Upper lobe of left lung (tissue), 6 donors: ENCODE measurements at regions not wholly inside any gene's neighbourhood (a gene's known extent, or its start where the extent isn't known, plus 50 kb on each side); places are given as distances from the start of the nearest gene placed in this dataset.

Experiments used
- ATAC-seq, 2 donors: fragments of 200-7000 bp; cut with Tn5 transposase; one replicate each; pipeline ENCODE4 v1.9.1; 2022; ENCODE audit warnings: mild to moderate bottlenecking in 2 of 2, moderate library complexity in 2 of 2; ENCODE audit not compliant: low FRiP score in 2 of 2
- DNase-seq, 2 donors: peaks; one replicate each; pipeline ENCODE4 v3.0.0-alpha.2; 2019 to 2020
- H3K27ac ChIP-seq, 4 donors: fragments of 200-600 bp; sonication (generic); one replicate each; pipeline ENCODE4 v1.5.1; 2016 to 2019
- H3K27me3 ChIP-seq, 4 donors: fragments of 200-600 bp; sonication (generic); one replicate each; pipeline ENCODE4 v1.5.1; 2017 to 2019
- H3K36me3 ChIP-seq, 4 donors: fragments of 200-600 bp; sonication (generic); one replicate each; pipeline ENCODE4 v1.5.1; 2016 to 2019
- H3K4me1 ChIP-seq, 4 donors: fragments of 200-600 bp; sonication (generic); one replicate each; pipeline ENCODE4 v1.5.1; 2018 to 2019
- H3K4me3 ChIP-seq, 4 donors: fragments of 200-600 bp; sonication (generic); one replicate each; pipeline ENCODE4 v1.5.1; 2017 to 2019; ENCODE audit warnings: mild to moderate bottlenecking in 2 of 4, moderate library complexity in 1 of 4
- H3K9me3 ChIP-seq, 4 donors: fragments of 200-600 bp; sonication (generic); one replicate each; pipeline ENCODE4 v1.5.1; 2018 to 2019
- EP300 ChIP-seq, 4 donors: sonication (generic); formaldehyde crosslinking; IDR thresholded peaks; one replicate each; pipeline ENCODE4 v1.5.1; 2017; ENCODE audit warnings: antibody characterized with exemption in 4 of 4, control low read depth in 2 of 4
- POLR2A ChIP-seq, 4 donors: fragments of 450-650 bp; IDR thresholded peaks; one replicate each; pipeline ENCODE4 v1.5.1; 2016 to 2017; ENCODE audit warnings: antibody characterized with exemption in 4 of 4, mild to moderate bottlenecking in 2 of 4
- POLR2AphosphoS5 ChIP-seq, 2 donors: sonication (generic); formaldehyde crosslinking; IDR thresholded peaks; one replicate each; pipeline ENCODE4 v1.5.1; 2017; ENCODE audit warnings: antibody characterized with exemption in 2 of 2
- WGBS, 2 donors: methylation state at CpG; one replicate each; pipeline ENCODE4 v1.1.5; 2017 to 2018; 5-methylcytosine and 5-hydroxymethylcytosine counted together
- TF ChIP-seq, protein P1 (sequence below), 6 experiments: fragments of 450-650 bp in 4 of 6; fragments of 200-600 bp in 2 of 6; sonication (generic) in 2 of 6; IDR thresholded peaks; one replicate each; pipeline ENCODE4 v1.5.1; 2016 to 2019; ENCODE audit warnings: antibody characterized with exemption in 6 of 6
- donor health status: DM: no; HTN: no; CAD: no; lungs with moderate emphysema.
- donor health status: DM: no; HTN: yes; CAD: no; lungs with severe emphysema.

DNA sequence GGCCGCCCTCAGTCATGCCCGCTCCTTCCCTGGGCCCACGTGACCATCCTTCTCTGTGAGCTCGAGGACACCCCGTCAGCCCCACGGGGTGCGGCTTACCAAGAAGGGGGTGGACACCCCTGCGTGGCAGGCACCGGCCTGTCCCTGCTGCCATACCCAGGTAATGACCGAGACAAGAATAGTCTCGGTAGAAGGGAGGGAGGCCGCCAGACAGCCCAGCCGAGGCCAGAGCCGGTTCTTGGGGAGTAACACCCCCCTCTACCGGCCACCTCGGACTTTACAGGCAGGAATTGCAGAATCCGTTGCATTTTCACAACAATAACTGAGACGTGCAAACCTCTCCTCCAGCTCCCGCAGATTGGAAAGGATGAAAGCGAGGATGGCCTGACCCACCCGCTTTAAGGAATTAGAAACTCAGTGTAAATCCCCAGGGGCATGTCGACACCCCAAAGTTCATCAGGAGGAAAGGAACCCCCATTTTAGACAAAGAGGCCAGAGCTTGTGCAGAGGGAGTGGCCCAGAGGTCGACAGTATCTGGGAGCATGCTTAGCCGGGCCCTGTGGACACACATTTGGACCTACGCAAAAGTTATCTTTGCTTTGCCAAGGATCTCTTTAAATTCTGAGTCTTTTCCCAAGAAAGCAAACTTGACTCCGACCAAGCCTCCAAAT is 60.1 kb upstream of the GLI2 start:
- H3K27ac ChIP-seq: no peak overlapping the region
- H3K4me1 ChIP-seq: peaks cover 0 to 8% (median 3%) of the 10 kb centered on the region in 4 donors
- no peaks in the 10 kb centered on the region for H3K9me3 ChIP-seq
- no peaks in the 10 kb centered on the region for H3K36me3 ChIP-seq
- TF ChIP-seq, protein P1, sequence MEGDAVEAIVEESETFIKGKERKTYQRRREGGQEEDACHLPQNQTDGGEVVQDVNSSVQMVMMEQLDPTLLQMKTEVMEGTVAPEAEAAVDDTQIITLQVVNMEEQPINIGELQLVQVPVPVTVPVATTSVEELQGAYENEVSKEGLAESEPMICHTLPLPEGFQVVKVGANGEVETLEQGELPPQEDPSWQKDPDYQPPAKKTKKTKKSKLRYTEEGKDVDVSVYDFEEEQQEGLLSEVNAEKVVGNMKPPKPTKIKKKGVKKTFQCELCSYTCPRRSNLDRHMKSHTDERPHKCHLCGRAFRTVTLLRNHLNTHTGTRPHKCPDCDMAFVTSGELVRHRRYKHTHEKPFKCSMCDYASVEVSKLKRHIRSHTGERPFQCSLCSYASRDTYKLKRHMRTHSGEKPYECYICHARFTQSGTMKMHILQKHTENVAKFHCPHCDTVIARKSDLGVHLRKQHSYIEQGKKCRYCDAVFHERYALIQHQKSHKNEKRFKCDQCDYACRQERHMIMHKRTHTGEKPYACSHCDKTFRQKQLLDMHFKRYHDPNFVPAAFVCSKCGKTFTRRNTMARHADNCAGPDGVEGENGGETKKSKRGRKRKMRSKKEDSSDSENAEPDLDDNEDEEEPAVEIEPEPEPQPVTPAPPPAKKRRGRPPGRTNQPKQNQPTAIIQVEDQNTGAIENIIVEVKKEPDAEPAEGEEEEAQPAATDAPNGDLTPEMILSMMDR (IDR thresholded peaks at IDR 0.05): peak; percentile 42 to 83 (median 60)
- no peak for TF ChIP-seq EP300 (IDR thresholded peaks at IDR 0.05)
- H3K4me3 ChIP-seq: no peak overlapping the region
- peak; percentile 27 to 66 for ATAC-seq
- DNase-seq: peak; percentile 51 to 78
- WGBS, 2 donors: 33 to 36% methylated on average over 22 to 26 of the region's 26 CpGs
- H3K27me3 ChIP-seq: no peaks in the 10 kb centered on the region

DNA sequence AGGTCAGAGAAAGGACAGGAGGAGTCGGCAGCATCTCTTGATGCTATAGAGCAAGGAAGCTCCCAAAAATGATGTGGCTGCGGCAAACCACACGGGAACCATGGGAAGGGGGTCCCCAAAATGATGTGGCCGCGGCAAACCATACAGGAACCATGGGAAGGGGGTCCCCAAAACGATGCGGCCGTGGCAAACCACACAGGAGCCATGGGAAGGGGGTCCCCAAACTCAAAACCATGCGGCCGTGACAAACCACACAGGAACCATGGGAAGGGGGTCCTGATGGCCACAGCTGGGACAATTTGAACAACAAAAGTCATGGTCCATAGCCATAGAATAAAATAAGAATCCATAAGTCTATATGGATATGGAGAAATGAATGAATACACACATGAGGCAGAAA is 58.4 kb upstream of the GLI2 start:
- no peaks in the 10 kb centered on the region for H3K27me3 ChIP-seq
- TF ChIP-seq POLR2A (IDR thresholded peaks at IDR 0.05) (no peak), POLR2AphosphoS5 (IDR thresholded peaks at IDR 0.05) (no peak), EP300 (IDR thresholded peaks at IDR 0.05) (no peak)
- TF ChIP-seq, protein P1 (IDR thresholded peaks at IDR 0.05): no peak
- H3K9me3 ChIP-seq: no peaks in the 10 kb centered on the region
- 81 to 88% methylated on average over 10 of the region's 10 CpGs for WGBS, 2 donors
- H3K4me3 ChIP-seq: no peak overlapping the region
- no peaks in the 10 kb centered on the region for H3K36me3 ChIP-seq
- ATAC-seq (no peak), DNase-seq (no peak)
- H3K4me1 ChIP-seq: peaks cover 0 to 5% (median 3%) of the 10 kb centered on the region in 4 donors
- H3K27ac ChIP-seq: no peak overlapping the region

DNA sequence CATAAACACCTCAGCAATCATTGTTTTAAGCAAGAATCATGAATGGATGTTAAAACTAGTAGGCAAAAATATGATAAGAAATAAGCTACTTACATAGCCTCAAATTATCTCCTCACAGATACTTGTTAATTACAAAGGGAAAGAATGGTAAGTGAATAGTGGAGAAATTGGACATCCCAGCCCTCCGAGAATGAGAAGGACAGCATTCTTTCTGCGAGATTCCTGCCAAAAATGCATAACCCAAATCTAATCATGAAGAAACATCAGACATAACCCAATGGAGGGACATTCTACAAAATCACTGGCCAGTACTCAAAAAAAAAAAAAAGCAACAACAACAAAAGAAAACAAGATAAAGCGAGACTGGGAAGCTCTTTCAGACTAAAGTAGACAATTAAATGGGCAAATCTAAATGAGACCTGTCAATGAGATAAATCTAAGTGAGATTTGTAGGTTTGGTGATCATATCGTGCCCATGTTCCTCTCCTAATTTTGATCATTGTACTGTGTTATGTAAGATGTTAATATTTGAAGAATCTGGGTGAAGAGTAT is 57.9 kb upstream of the GLI2 start:
- H3K4me3 ChIP-seq: no peak overlapping the region
- H3K27ac ChIP-seq: no peak overlapping the region
- H3K36me3 ChIP-seq: no peaks in the 10 kb centered on the region
- DNase-seq (no peak), ATAC-seq (no peak)
- H3K4me1 ChIP-seq: peaks cover 0 to 5% (median 3%) of the 10 kb centered on the region in 4 donors
- H3K9me3 ChIP-seq: no peaks in the 10 kb centered on the region
- H3K27me3 ChIP-seq: no peaks in the 10 kb centered on the region
- TF ChIP-seq, protein P1 (IDR thresholded peaks at IDR 0.05): no peak
- no peak for TF ChIP-seq POLR2AphosphoS5 (IDR thresholded peaks at IDR 0.05)
- TF ChIP-seq EP300 (IDR thresholded peaks at IDR 0.05): no peak
- no peak for TF ChIP-seq POLR2A (IDR thresholded peaks at IDR 0.05)
- WGBS, 2 donors: 71 to 72% methylated on average over 4 of the region's 4 CpGs

DNA sequence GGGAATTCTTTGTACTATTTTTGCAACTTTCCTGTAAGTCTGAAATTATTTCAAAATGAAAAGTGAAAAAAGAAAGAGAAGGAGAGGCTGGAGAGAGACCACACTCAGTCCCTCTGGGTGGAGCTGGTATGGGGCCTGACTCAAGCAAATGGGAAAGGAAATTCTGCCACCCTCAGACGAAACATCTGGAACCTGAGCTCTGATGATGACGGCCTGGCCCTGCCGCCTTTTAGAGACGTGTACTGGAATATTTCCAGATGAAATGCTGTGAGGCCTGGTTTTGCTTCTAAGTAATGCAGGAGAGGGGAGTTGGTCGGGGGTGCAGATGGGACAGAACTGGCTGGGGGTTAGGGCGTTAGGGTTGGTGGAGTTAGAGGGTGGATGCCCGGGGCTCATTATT is 57.4 kb upstream of the GLI2 start:
- no peaks in the 10 kb centered on the region for H3K36me3 ChIP-seq
- TF ChIP-seq POLR2A (IDR thresholded peaks at IDR 0.05) (no peak), EP300 (IDR thresholded peaks at IDR 0.05) (no peak), POLR2AphosphoS5 (IDR thresholded peaks at IDR 0.05) (no peak)
- TF ChIP-seq, protein P1 (IDR thresholded peaks at IDR 0.05): no peak
- peaks cover 0 to 5% (median 3%) of the 10 kb centered on the region in 4 donors for H3K4me1 ChIP-seq
- H3K4me3 ChIP-seq: no peak overlapping the region
- ATAC-seq (no peak), DNase-seq (no peak)
- no peaks in the 10 kb centered on the region for H3K9me3 ChIP-seq
- WGBS, 2 donors: 56 to 68% methylated on average over 7 of the region's 7 CpGs
- no peak overlapping the region for H3K27ac ChIP-seq
- H3K27me3 ChIP-seq: no peaks in the 10 kb centered on the region

DNA sequence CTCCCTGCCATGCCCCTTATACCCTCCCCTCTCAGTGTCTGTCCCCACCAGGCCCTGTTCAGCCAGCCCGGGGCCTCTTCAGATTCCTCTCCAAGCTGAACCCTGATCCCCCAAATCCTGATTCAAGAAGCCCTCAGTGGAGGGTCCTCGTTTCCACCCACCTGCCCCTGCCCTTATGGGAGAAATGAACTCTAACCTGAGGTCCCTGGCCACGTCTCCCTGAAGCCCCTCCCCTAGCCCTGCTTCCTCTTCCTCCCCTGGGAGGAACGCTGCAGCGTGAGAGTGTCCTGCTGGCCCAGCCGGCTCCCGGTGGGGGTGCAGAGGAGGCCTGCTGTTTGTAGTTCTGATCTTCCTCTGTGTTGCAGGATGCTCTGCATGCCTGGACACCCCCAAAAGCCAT is 56.7 kb upstream of the GLI2 start:
- Histone ChIP-seq H3K4me3 (no peak overlapping the region), H3K36me3 (no peaks in the 10 kb centered on the region), H3K4me1 (peaks cover 0 to 5% (median 3%) of the 10 kb centered on the region in 4 donors), H3K27me3 (no peaks in the 10 kb centered on the region), H3K27ac (no peak overlapping the region), H3K9me3 (no peaks in the 10 kb centered on the region)
- 36 to 52% methylated on average over 4 to 7 of the region's 7 CpGs for WGBS, 2 donors
- no peak for DNase-seq
- TF ChIP-seq EP300 (IDR thresholded peaks at IDR 0.05) (no peak), POLR2AphosphoS5 (IDR thresholded peaks at IDR 0.05) (no peak), POLR2A (IDR thresholded peaks at IDR 0.05) (no peak)
- TF ChIP-seq, protein P1 (IDR thresholded peaks at IDR 0.05): no peak
- no peak for ATAC-seq
